Rectal smooth muscle tissue (tissue), 1 donor: ENCODE measurements at regions not wholly inside any gene's neighbourhood (a gene's known extent, or its start where the extent isn't known, plus 50 kb on each side); places are given as distances from the start of the nearest gene placed in this dataset.

ENCODE experiments used
- H3K27ac ChIP-seq: one replicate; pipeline ENCODE4 v1.7.0; 2013; ENCODE audit warnings: low read depth, low read length, inconsistent platforms
- H3K27me3 ChIP-seq: one replicate; pipeline ENCODE4 v1.7.0; 2013; ENCODE audit warnings: low read length; ENCODE audit not compliant: control insufficient read depth, insufficient read depth
- H3K36me3 ChIP-seq: one replicate; pipeline ENCODE4 v1.7.0; 2013; ENCODE audit warnings: low read length; ENCODE audit not compliant: control insufficient read depth, insufficient read depth
- H3K4me1 ChIP-seq: one replicate; pipeline ENCODE4 v1.7.0; 2013; ENCODE audit warnings: low read length; ENCODE audit not compliant: control insufficient read depth, insufficient read depth
- H3K4me3 ChIP-seq: one replicate; pipeline ENCODE4 v1.7.0; 2013; ENCODE audit warnings: low read length
- H3K9ac ChIP-seq: one replicate; pipeline ENCODE4 v1.7.0; 2013; ENCODE audit warnings: low read length

DNA sequence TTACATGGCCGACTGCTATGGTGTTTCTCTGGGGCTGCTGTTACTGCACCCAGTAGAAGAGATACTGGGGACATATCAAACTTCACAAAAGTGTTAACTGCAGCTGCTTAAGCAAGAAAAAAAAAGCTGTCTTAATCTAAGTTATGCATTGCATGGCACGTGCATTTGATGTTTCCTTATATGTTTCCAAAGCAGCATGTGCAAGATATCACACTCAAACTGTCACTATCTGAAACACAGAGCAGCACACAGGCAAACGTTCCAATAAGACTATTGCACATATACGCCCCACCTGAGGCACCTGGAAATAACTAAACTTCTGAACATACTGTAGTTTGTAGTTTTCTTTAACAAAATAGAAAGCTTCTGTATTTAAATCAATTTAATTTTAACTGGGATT is 671.4 kb upstream of the ADGRL2 start:
- Histone ChIP-seq H3K36me3 (no peaks in the 10 kb centered on the region), H3K4me1 (no peaks in the 10 kb centered on the region), H3K27me3 (no peaks in the 10 kb centered on the region), H3K9ac (no peak overlapping the region), H3K27ac (no peak overlapping the region), H3K4me3 (no peak overlapping the region)

- H3K27me3 ChIP-seq: no peaks in the 10 kb centered on the region
- no peaks in the 10 kb centered on the region for H3K4me1 ChIP-seq
- no peak overlapping the region for H3K4me3 ChIP-seq
- no peak overlapping the region for H3K9ac ChIP-seq
- no peaks in the 10 kb centered on the region for H3K36me3 ChIP-seq
- H3K27ac ChIP-seq: no peak overlapping the region
Observed at GRCh38 chr1:81128079-81128478, 672.7 kb upstream of the ADGRL2 start.

DNA sequence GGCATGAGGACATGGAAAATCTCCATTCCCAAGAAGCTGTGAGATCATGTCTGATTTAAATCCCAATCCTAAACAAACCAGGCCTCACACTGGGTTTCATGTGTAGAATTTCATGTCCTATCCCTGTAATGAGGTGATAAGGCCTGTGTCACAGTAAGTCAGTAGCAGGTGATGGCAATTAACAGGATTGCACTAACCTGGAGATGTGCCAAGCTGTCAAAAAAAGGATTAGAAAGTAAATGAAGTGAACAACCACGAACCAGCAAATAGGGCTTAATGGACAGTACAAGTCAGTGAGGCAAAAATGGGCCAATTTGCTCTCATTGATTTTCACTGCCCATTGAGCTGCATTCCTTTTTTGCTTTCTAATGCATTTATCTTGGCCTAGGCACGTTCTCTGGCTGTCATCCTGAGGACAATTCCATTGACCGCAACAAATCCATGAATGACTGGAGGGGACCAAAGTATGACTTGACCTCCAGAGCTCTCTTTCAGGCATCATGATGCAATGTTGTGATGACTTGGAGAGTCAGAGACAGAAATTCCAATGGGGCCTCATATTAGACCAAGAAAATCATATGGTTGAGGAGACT is 673.6 kb upstream of the ADGRL2 start:
- Histone ChIP-seq H3K9ac (no peak overlapping the region), H3K4me3 (no peak overlapping the region), H3K27me3 (no peaks in the 10 kb centered on the region), H3K4me1 (no peaks in the 10 kb centered on the region), H3K36me3 (no peaks in the 10 kb centered on the region), H3K27ac (no peak overlapping the region)

DNA sequence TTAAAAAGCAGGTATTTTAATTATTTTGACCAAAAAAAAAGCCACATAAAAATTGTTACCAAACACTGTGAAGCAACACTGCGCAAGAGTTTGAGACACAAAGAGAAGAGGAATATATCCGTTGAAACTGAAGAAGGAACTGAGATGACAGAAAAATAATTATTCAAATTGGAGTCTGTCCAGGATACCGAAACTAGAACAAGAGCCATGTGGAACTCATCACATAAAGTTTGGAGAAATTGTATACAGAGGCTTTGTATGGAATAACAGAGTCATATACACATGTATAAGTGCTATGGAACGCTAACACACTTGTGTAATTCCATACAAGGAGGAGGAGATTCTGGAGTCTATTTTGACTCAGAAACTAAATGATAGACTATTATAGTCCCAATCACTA is 675.1 kb upstream of the ADGRL2 start:
- H3K4me1 ChIP-seq: no peaks in the 10 kb centered on the region
- H3K27me3 ChIP-seq: no peaks in the 10 kb centered on the region
- no peaks in the 10 kb centered on the region for H3K36me3 ChIP-seq
- no peak overlapping the region for H3K4me3 ChIP-seq
- no peak overlapping the region for H3K9ac ChIP-seq
- H3K27ac ChIP-seq: no peak overlapping the region

- Histone ChIP-seq H3K36me3 (no peaks in the 10 kb centered on the region), H3K4me1 (no peaks in the 10 kb centered on the region), H3K27me3 (no peaks in the 10 kb centered on the region), H3K9ac (no peak overlapping the region), H3K4me3 (no peak overlapping the region), H3K27ac (no peak overlapping the region)
Observed at GRCh38 chr1:81121306-81121705, 679.4 kb upstream of the ADGRL2 start.

DNA sequence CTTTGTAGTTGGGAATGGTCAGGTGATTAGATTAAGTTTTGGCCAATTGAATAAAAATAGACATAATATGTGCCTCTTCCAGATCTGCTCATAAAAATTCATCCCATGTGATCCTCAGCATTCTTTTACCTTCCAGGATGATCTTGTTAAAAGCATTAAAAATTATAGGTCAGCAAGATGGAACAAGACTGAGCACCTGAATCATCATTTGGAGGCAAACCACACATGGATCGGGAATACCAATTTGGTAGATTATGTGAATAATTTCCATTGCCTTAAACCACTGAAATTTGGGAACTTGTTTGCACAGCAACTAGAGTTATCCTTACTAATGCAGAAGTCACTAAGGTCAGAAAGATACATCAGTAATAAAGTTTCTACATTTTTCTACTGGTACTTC is 681.4 kb upstream of the ADGRL2 start:
- no peaks in the 10 kb centered on the region for H3K36me3 ChIP-seq
- no peak overlapping the region for H3K9ac ChIP-seq
- no peak overlapping the region for H3K4me3 ChIP-seq
- no peaks in the 10 kb centered on the region for H3K27me3 ChIP-seq
- H3K4me1 ChIP-seq: no peaks in the 10 kb centered on the region
- H3K27ac ChIP-seq: no peak overlapping the region

DNA sequence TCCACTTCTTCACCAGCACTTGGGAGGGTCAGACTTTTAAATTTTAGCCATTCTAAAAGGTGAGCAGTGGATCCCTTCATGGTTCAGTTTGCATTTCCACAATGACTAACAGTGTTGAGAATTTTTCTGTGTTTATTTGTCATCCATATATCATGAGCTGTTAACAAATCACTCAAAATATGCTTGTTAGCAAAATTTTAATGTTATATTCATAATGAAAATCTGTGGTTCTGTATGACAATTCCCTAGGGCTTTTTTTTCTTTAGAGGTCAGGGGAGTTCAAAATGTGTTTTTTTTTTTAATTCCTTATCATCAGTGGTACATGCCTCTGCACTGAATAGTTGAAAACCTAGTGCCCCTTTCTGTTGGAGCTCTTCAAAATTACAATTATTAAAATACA is 682.2 kb upstream of the ADGRL2 start:
- Histone ChIP-seq H3K27me3 (no peaks in the 10 kb centered on the region), H3K36me3 (no peaks in the 10 kb centered on the region), H3K4me3 (no peak overlapping the region), H3K9ac (no peak overlapping the region), H3K4me1 (no peaks in the 10 kb centered on the region), H3K27ac (no peak overlapping the region)

DNA sequence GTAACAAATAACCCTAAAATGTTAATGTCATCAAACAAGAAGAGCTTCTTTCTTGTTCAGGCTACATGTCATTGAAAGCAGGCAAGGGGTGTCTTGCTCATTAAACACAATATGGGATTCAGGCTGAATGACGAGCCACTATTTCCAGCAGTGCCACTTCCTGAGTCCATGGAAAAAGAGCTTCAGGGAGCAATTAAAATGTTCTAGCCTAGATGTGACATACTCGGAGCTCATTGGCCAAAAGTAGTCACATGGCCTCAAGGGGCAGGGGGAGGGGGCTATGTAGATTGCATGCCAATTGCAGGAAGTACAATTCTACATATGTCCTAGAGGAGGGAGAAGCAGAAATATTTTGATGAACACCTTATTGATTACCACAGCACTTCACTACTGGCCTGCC is 685.3 kb upstream of the ADGRL2 start:
- no peak overlapping the region for H3K27ac ChIP-seq
- no peaks in the 10 kb centered on the region for H3K36me3 ChIP-seq
- H3K4me1 ChIP-seq: no peaks in the 10 kb centered on the region
- H3K9ac ChIP-seq: no peak overlapping the region
- H3K4me3 ChIP-seq: no peak overlapping the region
- no peaks in the 10 kb centered on the region for H3K27me3 ChIP-seq

DNA sequence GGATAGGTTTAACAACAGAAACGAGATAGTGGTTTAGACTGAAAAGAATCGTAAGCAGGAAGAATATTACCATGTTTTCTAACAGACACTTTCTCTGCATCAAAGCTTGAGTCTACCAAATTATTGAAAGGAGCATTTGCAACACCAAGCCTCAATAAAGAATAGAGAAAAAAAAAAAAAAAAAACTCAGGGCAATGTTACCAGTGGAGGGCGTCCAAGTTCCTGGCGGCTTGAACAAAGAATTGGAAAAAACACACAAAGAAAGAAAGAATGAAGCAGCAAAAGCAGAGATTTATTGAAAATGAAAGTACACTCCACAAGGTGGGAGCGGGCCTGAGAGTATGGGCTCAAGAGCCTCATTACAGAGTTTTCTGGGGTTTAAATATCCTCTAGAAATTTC is 686.5 kb upstream of the ADGRL2 start:
- Histone ChIP-seq H3K9ac (no peak overlapping the region), H3K27ac (no peak overlapping the region), H3K4me1 (no peaks in the 10 kb centered on the region), H3K27me3 (no peaks in the 10 kb centered on the region), H3K36me3 (no peaks in the 10 kb centered on the region), H3K4me3 (no peak overlapping the region)

DNA sequence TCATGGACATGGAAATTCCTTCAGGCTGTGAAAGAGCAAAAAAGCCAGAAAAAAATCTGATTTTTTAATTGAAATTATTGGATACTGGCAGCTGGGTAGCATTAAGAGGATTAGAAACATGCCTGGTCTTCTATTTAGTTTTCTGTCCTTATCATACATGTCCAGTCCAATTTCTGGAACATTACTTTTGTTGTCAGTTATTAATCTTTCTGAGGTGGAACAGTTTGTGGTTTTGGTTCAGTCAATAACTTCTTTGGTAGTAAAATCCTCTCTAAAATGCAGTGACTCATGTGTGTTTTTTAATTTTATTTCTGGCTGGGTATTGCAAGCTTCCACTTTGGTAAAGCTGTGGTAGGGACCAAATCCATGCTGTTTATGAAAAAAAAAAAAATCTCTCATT is 687.0 kb upstream of the ADGRL2 start:
- no peak overlapping the region for H3K9ac ChIP-seq
- H3K4me3 ChIP-seq: no peak overlapping the region
- H3K27ac ChIP-seq: no peak overlapping the region
- H3K36me3 ChIP-seq: no peaks in the 10 kb centered on the region
- H3K27me3 ChIP-seq: no peaks in the 10 kb centered on the region
- H3K4me1 ChIP-seq: no peaks in the 10 kb centered on the region

GRCh38 chr1:81111818-81112217 is 688.9 kb upstream of the ADGRL2 start:
- Histone ChIP-seq H3K9ac (no peak overlapping the region), H3K4me3 (no peak overlapping the region), H3K4me1 (no peaks in the 10 kb centered on the region), H3K27ac (no peak overlapping the region), H3K36me3 (no peaks in the 10 kb centered on the region), H3K27me3 (no peaks in the 10 kb centered on the region)

GRCh38 chr1:81109038-81109437 is 691.7 kb upstream of the ADGRL2 start:
- Histone ChIP-seq H3K4me1 (no peaks in the 10 kb centered on the region), H3K4me3 (no peak overlapping the region), H3K9ac (no peak overlapping the region), H3K27me3 (no peaks in the 10 kb centered on the region), H3K27ac (no peak overlapping the region), H3K36me3 (no peaks in the 10 kb centered on the region)

GRCh38 chr1:81097860-81098259 is 702.9 kb upstream of the ADGRL2 start:
- no peaks in the 10 kb centered on the region for H3K4me1 ChIP-seq
- no peak overlapping the region for H3K4me3 ChIP-seq
- H3K36me3 ChIP-seq: no peaks in the 10 kb centered on the region
- H3K27ac ChIP-seq: no peak overlapping the region
- no peak overlapping the region for H3K9ac ChIP-seq
- H3K27me3 ChIP-seq: no peaks in the 10 kb centered on the region
